Smooth muscle cell (in vitro differentiated cells): ENCODE measurements at regions not wholly inside any gene's neighbourhood (a gene's known extent, or its start where the extent isn't known, plus 50 kb on each side); places are given as distances from the start of the nearest gene placed in this dataset.

ENCODE experiments used
- DNase-seq: peaks from one replicate; lab custom pipeline; 2025; ENCODE audit not compliant: unreplicated experiment; lab: John Stamatoyannopoulos, UW
- H2AFZ ChIP-seq: fragments of 200-600 bp; sonication (generic); 2 replicates; pipeline ENCODE4 v1.6.0; 2016; ENCODE audit warnings: antibody characterized with exemption, low read depth, mild to moderate bottlenecking
- H3F3A ChIP-seq: fragments of 200-600 bp; sonication (generic); 2 replicates; pipeline ENCODE4 v1.6.0; 2017; ENCODE audit warnings: antibody characterized with exemption, low read depth
- H3K27ac ChIP-seq: fragments of 200-600 bp; sonication (generic); 2 replicates; pipeline ENCODE4 v1.5.1; 2016; ENCODE audit warnings: low read depth, mild to moderate bottlenecking
- H3K27me3 ChIP-seq: fragments of 200-600 bp; sonication (generic); 2 replicates; pipeline ENCODE4 v1.6.1; 2016; ENCODE audit warnings: low read depth, mild to moderate bottlenecking
- H3K36me3 ChIP-seq: fragments of 200-600 bp; sonication (generic); 2 replicates; pipeline ENCODE4 v1.5.1; 2016; ENCODE audit warnings: low read depth
- H3K4me1 ChIP-seq: fragments of 200-600 bp; sonication (generic); 2 replicates; pipeline ENCODE4 v1.5.1; 2016; ENCODE audit warnings: low read depth
- H3K4me2 ChIP-seq: fragments of 200-600 bp; sonication (generic); 2 replicates; pipeline ENCODE4 v1.6.0; 2016; ENCODE audit warnings: mild to moderate bottlenecking
- H3K4me3 ChIP-seq: fragments of 200-600 bp; sonication (generic); 2 replicates; pipeline ENCODE4 v1.5.1; 2016; ENCODE audit warnings: mild to moderate bottlenecking
- H3K79me2 ChIP-seq: fragments of 200-600 bp; sonication (generic); 2 replicates; pipeline ENCODE4 v1.6.0; 2016; ENCODE audit warnings: low read depth, mild to moderate bottlenecking
- H3K9ac ChIP-seq: fragments of 200-600 bp; sonication (generic); 2 replicates; pipeline ENCODE4 v1.6.0; 2016; ENCODE audit warnings: low read depth
- H3K9me3 ChIP-seq: fragments of 200-600 bp; sonication (generic); replicated peaks from 2 replicates; pipeline ENCODE4 v1.5.1; 2016; ENCODE audit warnings: low read depth
- H4K20me1 ChIP-seq: fragments of 200-600 bp; sonication (generic); 2 replicates; pipeline ENCODE4 v1.6.0; 2016; ENCODE audit warnings: low read depth
- CTCF ChIP-seq: fragments of 200-600 bp; sonication (generic); IDR thresholded peaks from 2 replicates; pipeline ENCODE4 v1.5.1; 2017; ENCODE audit warnings: borderline replicate concordance, mild to moderate bottlenecking, antibody characterized with exemption; ENCODE audit not compliant: insufficient read depth, poor library complexity, severe bottlenecking
- WGBS: methylation state at CpG from one replicate; pipeline ENCODE4 v1.1.7; 2016; ENCODE audit warnings: low lambda C conversion rate; 5-methylcytosine and 5-hydroxymethylcytosine counted together

- WGBS = 97% methylated on average over 2 of the region's 2 CpGs
- H3F3A ChIP-seq = no peaks in the 10 kb centered on the region
- H3K4me1 ChIP-seq = peaks cover 9% of the 10 kb centered on the region
- H3K27me3 ChIP-seq = no peaks in the 10 kb centered on the region
- no peak overlapping the region for H3K4me3 ChIP-seq
- no peaks in the 10 kb centered on the region for H4K20me1 ChIP-seq
- no peaks in the 10 kb centered on the region for H3K79me2 ChIP-seq
- H3K36me3 ChIP-seq = no peaks in the 10 kb centered on the region
- no peak overlapping the region for H2AFZ ChIP-seq
- DNase-seq = no peak
- no peaks in the 10 kb centered on the region for H3K9me3 ChIP-seq
- no peak overlapping the region for H3K27ac ChIP-seq
- no peak for TF ChIP-seq CTCF
- no peak overlapping the region for H3K4me2 ChIP-seq
- no peak overlapping the region for H3K9ac ChIP-seq
Measured at GRCh38 chr2:164112105-164112504, 376.3 kb upstream of the FIGN start.

GRCh38 chr2:164110515-164110914 lies 374.7 kb upstream of the FIGN start:
- H3K9ac ChIP-seq = no peak overlapping the region
- H3K27me3 ChIP-seq = no peaks in the 10 kb centered on the region
- H3K4me3 ChIP-seq = no peak overlapping the region
- no peaks in the 10 kb centered on the region for H3F3A ChIP-seq
- H2AFZ ChIP-seq = no peak overlapping the region
- H3K79me2 ChIP-seq = no peaks in the 10 kb centered on the region
- no peak overlapping the region for H3K4me2 ChIP-seq
- H3K9me3 ChIP-seq = no peaks in the 10 kb centered on the region
- H3K27ac ChIP-seq = no peak overlapping the region
- H3K4me1 ChIP-seq = peaks cover 9% of the 10 kb centered on the region
- TF ChIP-seq CTCF = no peak
- H3K36me3 ChIP-seq = no peaks in the 10 kb centered on the region
- no peaks in the 10 kb centered on the region for H4K20me1 ChIP-seq
- no peak for DNase-seq

GRCh38 chr2:164109006-164109405 lies 373.2 kb upstream of the FIGN start:
- whole genome bisulfite sequencing = 95% methylated on average over 14 of the region's 14 CpGs
- no peak overlapping the region for H3K4me3 ChIP-seq
- H3K4me2 ChIP-seq = no peak overlapping the region
- DNase-seq = no peak
- no peaks in the 10 kb centered on the region for H3K9me3 ChIP-seq
- H3F3A ChIP-seq = no peaks in the 10 kb centered on the region
- H3K27me3 ChIP-seq = no peaks in the 10 kb centered on the region
- H3K79me2 ChIP-seq = no peaks in the 10 kb centered on the region
- TF ChIP-seq CTCF = no peak
- H3K4me1 ChIP-seq = peaks cover 3% of the 10 kb centered on the region
- no peak overlapping the region for H3K9ac ChIP-seq
- no peaks in the 10 kb centered on the region for H4K20me1 ChIP-seq
- H3K27ac ChIP-seq = no peak overlapping the region
- no peak overlapping the region for H2AFZ ChIP-seq
- no peaks in the 10 kb centered on the region for H3K36me3 ChIP-seq

- H3F3A ChIP-seq = no peaks in the 10 kb centered on the region
- no peak for DNase-seq
- H3K4me1 ChIP-seq = no peaks in the 10 kb centered on the region
- no peak overlapping the region for H3K4me3 ChIP-seq
- H3K27me3 ChIP-seq = no peaks in the 10 kb centered on the region
- H4K20me1 ChIP-seq = no peaks in the 10 kb centered on the region
- no peak for TF ChIP-seq CTCF
- no peak overlapping the region for H2AFZ ChIP-seq
- H3K36me3 ChIP-seq = no peaks in the 10 kb centered on the region
- H3K27ac ChIP-seq = no peak overlapping the region
- H3K9me3 ChIP-seq = no peaks in the 10 kb centered on the region
- WGBS = 50% methylated on average over 6 of the region's 6 CpGs
- H3K4me2 ChIP-seq = no peak overlapping the region
- no peak overlapping the region for H3K9ac ChIP-seq
- H3K79me2 ChIP-seq = no peaks in the 10 kb centered on the region
Measured at GRCh38 chr2:164103271-164103670, 367.5 kb upstream of the FIGN start.
